Activated CD4-positive, alpha-beta T cell treated with anti-CD3 and anti-CD28 coated beads, Interleukin-2, amount 50 U/mL, for 4 hours (primary cell): ENCODE measurements at regions not wholly inside any gene's neighbourhood (a gene's known extent, or its start where the extent isn't known, plus 50 kb on each side); places are given as distances from the start of the nearest gene placed in this dataset.

Experiments
- DNase-seq, 2 experiments: peaks; one replicate each; pipeline ENCODE4 v3.0.0-alpha.2; 2020

DNA sequence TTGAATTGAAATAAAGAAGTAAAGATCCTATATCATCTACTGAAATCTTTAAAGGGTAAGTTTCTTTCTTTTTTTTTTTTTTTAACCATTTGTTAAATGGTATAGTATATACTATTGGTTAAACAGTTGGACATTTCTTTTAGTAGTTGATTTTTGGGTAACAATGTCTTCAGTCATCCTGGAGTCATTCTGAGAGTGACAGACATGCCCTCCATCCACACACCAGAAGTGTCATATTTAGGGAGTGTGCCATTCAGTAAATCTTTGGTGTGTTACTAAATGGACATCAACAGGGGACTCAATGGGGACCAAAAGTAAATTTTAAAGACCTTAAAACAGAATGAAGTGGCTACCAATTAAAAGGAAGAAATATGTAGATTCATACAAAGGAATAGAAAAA, 50.8 kb upstream of the SLC39A10 start:
- DNase-seq: no peak

DNA sequence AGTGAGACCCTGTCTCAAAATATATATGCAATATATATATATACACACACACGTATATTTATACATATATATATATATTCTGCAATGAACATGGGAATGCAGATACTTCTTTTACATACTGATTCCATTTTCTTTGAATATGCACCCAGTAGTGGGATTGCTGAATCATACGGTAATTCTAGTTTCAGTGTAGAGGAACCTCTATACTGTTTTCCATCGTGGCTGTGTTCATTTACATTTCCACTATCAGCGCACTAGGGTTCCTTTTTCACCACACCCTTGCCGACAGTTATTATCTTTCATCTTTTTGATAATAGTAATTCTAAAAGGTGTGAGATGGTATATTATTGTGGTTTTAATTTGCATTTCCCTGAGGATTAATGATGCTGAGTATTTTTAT, 52.3 kb upstream of the SLC39A10 start:
- DNase-seq: no peak

DNA sequence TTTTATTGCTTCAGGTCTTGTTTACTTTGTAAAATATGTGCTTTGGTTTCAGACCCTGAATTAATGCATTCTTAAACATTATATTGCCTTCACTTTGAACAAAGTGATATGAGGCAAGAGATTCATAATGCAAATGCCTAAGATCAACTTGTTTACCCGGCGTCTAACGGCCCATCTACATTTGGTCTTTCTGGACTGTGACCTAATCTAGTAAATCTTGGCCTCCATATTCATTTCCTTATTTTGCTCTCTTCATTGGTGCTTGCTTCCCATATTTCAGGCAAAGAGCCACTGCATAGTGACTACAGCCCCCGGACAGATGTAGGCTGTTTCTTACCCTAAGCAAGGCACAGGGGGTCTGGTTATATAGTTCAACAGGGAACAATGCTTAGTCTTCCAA, 53.0 kb upstream of the SLC39A10 start:
- DNase-seq: no peak

DNA sequence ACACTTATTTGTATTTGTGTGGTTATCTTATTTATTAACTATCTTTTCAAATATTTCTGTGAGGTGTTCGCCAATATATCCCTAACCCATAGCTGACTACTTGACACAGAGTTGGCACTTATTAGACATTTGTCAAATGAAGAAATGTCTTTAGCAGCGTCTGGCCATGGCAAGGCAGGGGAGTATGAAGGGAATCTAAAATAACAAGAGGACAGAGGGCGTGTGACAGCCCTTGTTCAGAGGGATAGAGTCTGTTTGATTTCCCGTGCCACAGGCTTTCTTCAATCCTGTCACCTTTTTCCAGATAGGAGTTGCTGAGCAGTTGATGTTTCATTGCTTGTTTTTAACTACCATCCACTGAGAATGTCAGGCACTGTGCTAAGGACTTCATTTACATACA, 53.6 kb upstream of the SLC39A10 start:
- DNase-seq: no peak

DNA sequence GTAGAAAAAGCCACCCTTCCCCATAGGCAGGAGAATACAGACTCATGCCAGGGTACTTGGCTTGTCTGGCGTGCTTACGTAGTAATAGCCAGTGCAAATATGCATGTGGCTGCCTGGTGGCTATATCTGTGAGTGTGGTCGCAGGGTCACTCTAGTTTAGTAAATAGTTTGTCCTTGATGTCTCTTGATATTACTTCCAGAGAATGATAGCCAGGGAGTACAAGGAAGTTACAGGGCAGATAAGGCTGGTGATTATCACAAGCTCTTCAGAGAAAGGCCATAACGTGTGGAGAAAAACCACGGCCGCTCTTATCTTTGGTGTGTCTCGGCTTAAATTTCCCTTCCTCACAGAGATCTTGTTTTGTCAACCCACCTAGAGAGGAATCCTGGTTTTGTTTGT, 54.3 kb upstream of the SLC39A10 start:
- no peak for DNase-seq

DNA sequence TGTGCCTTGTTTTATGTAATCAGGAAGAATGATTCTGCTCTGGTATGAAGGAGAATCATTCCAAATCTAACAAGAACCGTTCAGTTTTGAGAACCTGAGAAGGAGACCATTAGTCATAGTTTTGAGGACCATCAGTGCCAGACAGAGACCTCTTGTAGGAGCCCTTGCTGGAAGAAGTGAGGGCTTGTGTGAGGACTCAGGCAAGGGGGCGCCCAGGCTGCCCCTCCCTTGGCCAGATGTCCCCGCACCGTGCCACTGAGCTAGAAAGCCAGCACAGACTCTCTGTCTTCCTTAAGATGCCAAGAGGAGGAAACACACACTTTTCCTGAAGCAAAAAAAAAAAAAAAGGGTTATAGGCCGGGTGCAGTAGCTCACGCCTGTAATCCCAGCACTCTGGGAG, 55.7 kb upstream of the SLC39A10 start:
- DNase-seq: no peak

DNA sequence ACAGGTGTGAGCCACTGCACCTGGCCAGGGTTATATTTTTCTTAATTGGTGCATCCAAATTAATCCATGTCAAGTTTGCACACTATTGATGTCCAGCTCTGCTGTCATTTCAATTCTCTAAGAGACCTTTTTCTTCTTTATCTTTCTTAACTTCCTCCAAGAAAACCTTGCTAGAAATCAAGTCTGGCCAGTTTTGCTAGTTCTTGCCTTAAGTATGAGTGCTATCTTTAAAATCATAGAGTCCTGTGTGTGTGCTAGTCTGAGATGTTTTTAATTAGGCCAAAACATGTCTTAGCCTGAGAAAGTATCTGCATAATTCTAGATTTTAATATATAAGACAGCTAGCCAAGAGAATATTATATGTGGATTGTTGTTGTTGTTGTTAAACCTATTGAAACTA, 56.2 kb upstream of the SLC39A10 start:
- no peak for DNase-seq

DNA sequence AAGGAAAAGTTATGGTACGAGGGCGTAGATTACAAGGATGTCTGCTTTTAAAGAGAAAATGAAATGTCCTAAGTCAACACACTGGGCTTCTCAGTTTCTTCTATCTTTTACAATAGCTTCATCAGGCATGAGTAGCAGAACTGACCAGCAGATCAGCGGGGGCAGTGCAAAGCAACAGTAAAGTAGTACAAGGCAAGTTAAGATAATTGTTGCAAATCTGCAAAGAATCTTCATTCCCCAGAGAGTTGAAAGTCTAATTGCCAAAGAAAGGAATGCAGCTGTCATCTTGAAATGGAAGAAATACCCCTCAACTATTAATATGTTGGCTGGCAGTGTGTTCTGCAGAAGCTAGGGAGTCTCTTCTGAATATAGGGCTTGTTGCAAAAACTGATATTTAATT, 60.2 kb upstream of the SLC39A10 start:
- DNase-seq: no peak

DNA sequence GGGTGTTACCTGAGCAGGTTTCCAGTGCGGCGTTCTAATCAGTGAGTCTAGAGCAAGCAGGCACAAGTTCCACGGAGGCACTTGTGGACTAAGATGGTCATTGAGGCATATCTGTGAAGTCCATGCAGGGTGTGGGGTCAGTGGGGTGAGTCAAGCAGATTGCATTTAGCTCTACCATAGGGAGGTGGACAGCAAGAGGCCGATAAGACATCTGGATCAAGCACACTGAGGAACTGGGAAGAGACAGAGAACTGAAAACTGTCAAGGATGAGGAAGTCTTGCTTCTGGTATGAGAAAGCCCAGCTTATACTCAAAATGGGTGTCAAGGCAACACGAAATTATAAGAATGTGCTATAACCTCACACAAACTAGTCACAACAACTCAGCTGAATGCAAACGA, 61.2 kb upstream of the SLC39A10 start:
- no peak for DNase-seq

DNA sequence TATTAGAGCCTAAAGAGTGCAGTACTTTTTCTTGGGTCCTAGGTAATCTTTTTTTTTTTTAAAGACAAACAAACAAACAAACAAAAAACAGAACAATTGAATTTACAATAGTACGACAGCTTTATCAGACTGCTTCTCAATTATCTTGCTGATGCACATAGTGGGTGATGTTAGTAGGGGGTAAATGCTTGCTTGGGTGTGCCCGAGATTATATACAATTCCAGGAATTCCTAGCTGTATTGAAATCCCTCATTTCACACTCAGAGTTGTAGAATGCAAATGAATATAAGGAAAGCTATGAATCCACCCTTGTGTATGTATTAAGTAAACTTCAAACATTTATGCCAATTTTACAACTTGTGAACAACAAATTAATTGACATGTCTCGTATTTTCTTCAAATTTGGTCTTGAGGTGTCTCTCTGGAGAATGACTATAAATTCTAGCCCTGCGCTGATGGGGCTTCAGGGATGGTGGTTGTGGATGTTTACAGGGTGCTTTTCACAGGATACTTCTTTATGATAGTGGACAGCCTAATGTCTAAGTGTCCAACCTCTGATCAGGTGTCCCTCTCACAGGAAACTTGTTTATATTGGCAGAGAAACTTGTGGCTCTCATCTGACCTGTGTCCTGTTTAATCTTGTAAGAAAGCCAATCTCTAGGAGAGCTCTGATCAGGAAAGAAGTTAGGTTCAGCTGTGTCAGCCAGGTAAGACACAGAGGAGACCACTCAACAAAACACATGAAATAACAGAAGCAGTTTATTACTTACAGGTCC, 61.9 kb upstream of the SLC39A10 start:
- DNase-seq: no peak

DNA sequence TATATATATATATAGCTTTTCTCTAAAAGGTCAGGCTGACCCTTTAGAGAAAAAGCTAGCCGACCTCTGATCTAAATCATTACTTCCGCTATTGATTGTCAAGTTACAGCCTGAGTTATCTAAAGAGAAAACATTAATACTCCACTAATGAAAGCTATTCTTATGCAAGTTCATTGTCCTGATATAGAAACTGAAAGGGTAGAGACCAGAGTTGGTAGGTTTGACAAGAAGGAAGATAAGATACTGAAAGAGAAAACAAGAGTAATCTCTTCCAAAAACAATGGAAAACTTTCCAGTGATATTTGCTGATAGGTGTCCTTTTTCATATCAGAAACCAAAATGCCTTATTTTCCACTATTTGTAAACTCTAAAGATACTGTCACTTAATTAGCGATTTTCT, 62.8 kb upstream of the SLC39A10 start:
- DNase-seq: no peak

DNA sequence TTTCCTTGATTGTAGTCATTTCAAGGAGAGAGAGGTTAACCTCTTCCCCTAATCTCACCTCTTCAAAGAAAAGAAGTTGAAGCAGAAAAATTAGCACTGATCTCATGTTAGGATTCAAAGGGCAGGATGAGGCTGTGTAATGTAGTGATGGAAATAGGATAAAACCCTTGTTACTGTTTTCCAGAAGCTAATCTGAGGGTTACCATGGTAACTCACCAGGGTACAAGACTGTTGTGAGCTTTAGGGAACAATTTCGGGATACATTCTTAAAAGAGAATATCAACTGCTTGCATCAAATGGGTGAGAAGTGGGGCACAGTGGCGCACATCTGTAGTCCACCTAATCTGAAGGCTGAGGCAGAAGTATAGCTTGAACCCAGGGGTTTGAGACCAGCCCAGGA, 64.9 kb upstream of the SLC39A10 start:
- no peak for DNase-seq

DNA sequence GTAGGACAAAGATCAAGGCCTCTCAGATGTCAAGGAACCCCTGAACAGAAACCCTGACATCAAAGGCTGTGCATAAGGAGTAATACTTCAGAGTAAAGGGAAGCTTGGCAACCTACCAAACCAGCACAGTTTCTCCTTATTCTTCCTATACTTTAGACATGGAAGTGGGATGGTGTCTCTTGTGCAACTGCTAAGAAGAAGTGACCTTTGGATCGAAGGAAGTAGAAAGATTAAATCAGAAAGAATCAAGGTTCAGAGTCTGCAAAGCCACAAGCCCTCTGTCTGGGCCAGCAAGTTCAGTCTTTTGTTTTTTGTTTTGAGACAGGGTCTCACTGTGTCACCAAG, 66.2 kb upstream of the SLC39A10 start:
- no peak for DNase-seq

DNA sequence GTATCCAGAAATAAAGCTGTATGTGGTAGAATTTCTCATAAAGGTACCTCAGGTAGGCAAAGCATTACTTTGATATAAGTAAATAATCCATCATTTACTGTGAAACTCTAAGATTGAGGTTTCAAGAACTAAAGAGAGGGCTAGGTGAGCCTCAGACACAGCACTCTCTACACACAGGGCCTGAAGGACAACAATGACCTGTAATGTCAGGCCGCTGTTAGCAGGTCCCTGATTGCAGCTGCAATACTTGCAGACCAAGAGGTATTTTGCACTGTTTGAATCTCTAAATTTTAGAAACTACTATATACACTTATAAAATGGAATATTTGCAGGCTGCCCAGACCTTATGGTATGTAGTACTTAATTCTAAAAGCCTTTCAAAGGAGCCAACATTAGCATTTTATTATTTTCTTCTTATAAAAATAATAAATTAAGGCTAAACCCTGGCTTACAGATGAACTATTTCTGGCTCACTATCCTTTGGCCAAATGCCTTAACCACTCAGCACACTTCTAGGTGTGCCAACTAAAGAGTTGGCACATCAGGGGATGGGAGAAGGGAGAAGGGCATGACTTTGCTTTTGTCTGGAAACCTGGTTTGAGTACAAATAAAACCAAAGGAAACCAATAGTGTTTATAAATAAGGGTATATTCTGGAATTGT, 66.7 kb upstream of the SLC39A10 start:
- no peak for DNase-seq

DNA sequence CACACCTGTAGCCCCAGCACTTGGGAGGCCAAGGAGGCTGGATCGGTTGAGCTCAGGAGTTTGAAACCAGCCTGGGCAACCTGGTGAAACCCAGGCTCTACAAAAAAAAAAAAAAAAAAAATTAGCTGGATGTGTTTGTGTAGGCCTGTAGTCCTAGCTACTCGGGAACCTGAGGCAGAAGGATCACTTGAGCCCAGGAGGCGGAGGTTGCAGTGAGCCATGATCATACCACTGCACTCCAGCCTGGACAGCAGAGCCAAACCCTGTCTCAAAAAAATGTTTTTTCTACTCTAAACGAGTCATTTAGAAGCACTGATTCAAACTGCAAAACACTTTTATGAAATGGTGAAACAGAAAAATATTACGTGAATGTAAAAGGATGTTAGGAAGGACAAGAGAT, 69.1 kb upstream of the SLC39A10 start:
- no peak for DNase-seq

DNA sequence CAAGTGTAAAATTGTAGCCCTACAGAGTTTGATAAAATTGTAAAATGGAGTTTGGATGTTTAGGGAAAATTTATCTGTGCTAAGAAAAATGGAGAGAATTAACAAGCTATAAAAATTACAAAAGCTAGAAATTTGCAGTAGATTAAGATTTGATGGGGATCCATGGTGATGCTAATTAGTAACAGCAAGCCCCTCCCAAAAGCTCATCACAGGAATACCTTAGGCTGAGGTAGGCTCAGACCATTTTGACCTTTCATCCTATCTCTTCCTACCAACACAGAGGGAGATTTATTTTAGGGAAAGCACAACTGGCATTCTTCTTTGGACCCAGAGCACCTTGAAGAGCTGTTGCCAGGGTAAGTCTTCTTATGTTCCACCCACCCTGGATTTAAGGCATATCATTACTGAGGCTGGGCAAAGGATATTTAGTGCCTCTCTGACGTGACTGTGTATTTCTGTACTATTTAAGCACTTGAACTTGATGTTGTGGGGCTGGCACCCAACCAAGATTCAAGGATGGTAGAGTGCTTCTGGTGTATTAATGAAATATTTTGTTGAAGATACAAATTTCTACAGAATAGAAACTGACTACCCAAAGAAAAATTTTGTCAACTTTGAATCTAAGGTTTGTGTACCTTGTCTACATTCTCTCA, 70.8 kb upstream of the SLC39A10 start:
- no peak for DNase-seq

DNA sequence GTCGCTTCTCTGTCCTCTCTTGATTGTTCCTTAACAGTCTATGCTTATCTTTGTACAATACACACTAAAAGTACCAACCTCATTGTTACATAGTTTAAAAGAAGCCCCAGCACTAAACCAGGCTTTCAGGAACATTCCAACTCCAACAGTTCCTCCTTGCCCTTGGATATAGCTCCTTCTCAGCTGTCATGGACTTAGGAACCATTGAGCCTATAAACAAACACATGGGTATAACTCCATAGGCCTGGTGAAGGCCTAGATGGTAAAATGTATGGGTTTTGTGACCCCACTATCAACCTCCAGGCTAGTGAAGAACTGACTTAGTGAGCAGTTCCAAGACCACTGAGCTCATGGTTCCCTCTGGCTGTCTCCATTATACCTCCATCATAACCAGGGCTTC, 74.8 kb upstream of the SLC39A10 start:
- no peak for DNase-seq

DNA sequence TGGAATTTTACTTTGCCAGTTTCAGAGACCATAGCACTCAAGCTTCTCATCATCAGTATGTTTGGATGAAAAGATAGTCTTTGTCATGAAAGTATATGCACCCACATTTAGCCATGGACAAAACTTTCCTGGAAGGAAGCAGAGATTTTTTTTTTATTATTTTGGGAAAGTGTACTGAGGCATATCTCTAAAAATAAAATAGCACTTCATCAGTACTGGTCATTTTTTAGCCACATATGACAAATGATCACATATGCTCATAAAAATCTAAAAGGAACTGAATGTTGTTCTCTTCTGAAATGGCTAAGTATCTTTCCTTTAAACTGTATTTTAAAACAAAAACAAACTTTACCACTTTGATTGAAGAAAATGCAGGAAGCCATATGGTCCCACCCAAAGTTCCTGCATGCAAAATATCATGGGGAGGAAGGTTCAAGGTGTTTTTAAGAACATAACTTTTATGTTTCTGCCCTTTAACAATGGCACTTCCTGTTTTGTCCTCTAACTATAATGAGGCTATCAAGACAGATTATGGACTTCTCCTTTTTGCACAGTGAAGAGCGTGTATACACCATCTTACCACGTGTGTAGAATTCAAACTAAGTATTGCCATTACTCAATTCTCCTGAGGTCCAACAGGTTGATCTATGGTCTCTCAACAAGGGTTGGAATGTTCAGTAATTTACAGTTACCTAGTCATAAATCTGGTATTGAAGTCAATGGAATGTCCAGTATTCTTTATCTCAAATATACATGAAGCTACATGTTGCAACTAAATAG, 77.1 kb upstream of the SLC39A10 start:
- no peak for DNase-seq

DNA sequence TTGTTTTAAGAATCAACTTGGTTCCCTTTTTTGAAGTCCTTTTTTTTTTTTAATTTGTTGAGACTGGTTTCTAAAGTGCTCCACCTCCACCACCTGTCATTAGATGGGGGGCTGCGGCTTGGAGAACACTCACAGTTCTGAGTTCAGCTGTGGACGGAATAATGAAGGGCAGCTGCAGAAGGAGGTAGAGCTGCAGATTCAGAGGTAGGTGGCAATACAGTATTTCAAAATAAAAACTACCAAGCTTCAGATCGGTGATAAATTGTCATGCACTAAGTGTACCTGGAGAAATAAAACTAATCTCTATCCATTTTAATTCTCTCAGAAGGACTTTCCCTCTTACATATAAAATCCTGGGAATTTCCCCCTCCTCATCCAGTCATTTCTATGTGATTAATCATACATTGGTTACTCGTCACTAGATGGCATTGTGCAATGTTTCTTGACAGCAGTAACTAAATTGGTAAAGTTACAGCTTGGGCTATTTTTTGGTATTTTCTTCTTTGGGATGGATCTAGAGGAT, 81.1 kb upstream of the SLC39A10 start:
- no peak for DNase-seq

DNA sequence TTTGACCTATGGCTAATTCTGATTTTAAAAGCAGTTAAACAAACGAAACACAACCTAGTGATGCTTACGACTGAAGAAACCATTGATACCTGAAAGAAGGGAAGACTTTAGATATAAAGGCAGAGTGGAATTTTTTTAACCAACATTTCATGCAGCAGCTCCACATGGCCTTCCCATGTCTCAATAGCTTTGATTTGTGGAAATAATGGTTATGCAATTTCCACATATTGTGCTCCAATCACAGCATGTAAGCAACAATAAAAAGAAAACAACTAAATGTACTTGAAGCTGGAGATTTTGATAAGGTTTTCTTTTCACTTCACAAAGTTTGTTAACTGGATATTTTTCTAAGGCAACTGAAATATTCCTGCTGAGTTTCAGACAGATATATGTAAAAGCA, 82.0 kb upstream of the SLC39A10 start:
- no peak for DNase-seq

DNA sequence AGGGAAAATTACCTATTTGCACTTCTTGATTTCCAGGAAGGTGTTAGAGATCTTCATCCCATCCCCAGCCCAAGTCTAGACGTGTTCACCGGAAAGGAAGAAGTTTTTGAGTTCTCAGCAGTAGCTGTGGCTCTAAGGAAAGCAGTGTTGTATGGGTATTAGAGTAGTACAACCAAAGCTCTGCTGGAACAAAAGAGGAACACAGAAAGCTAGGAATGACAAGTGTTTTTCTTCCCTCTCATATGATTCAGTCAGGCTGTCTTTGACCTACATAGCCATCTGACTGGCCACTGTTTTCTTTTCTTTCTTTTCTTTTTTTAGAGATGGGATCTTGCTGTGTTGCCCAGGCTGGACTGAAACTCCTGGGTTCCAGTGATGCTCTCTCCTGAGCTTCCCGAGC, 82.7 kb upstream of the SLC39A10 start:
- DNase-seq: no peak

DNA sequence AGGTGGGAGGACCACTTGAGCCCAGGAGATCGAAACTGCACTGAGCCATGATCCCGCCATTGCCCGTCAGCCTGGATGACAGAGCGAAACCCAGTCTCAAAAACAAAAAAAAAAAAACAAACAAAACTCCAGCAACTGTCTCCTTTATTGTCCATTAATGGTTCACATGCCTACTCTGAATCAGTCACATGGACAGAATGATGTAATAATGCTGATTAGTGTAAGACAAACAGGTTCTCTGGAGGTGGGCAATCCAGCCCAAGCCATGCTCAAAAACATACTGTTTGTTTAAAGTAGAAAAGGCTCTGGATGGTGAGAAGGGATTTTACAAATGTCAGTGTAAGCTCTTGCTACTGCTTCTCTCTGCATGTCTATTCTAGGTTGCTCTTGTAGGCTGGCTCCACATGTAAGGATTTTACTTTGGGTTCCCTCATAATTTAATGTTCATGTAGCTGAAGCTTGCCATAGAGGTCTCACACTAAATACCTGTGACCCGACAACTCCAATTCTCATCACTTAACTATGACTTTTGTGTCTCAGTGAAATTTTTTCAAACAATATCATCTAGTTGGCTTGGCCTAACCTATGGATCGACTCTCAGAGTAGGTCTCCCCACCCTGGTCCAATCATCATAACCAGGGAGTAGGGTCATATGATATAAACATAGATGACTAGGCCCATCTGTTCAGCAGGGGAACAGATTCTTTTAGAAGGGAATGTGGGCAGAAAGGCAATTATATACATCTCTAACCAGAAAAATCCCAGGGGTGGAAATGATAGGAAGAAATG, 83.9 kb upstream of the SLC39A10 start:
- no peak for DNase-seq

DNA sequence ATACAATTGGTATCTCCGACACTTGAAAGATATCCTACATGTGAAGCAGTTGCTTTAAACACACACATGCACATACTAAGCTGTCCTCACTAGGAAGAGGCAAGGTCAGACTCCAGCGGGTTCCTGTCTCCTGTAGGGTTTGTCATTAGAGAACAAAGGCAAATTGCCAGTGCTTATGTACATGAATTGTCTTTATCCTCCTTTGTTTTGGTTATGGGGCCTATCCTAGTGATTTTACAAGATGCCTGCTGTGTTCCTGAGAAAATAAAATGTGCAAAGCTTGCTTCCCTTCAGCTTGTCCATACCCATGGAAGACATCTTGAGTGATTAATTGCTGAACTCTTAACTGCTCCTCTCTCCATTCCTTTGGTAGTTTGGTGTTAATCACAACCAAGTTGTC, 86.7 kb upstream of the SLC39A10 start:
- no peak for DNase-seq
